ENCODE measurements at regions not wholly inside any gene's neighbourhood (a gene's known extent, or its start where the extent isn't known, plus 50 kb on each side); places are given as distances from the start of the nearest gene placed in this dataset.

DNA sequence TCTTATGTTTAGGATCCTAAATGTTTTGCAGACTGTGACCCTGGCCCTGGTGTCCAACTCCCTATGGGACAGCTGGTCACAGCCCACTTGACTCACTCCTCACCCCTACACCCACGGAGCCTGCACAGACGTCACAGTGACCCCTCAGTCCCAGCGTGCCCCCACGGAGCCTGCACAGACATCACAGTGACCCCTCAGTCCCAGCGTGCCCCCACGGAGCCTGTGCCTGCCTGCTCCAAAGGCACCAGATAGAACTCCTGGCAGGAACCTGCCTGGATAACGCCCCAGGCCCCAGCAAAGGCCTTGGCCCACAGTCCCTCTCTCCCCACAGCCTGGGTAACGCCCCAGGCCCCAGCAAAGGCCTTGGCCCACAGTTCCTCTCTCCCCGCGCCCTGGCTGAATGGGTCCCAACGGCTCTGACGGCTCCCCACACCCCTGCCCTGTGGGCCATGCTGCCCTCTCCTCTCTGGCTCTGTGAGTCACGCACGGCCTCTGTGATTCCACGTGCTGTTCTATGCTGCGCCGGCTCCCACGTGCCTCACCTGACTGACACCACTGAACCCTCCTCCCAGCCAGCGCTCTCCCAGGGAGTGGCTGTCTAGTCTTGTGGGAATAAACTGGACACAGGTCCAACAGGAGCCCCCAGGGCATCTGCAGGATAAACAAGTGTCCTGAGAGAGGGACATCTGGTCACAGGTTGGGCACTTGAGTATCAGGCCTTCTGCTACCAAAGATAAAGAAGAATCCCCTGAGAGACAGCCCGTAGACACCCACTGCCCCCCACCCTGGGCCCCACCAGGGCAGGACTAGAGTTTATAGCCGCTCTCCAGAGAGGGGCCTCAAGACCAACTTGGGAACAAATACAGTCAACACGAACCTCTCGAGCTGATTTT lies 250.3 kb downstream of the BRD1 start:
- TF ChIP-seq ARNTL (CRISPR knock-in tag; IDR thresholded peaks at IDR 0.05) (no peak), CREB1 (IDR thresholded peaks at IDR 0.05) (no peak), CREB1 (CRISPR knock-in tag; IDR thresholded peaks at IDR 0.05) (no peak), POLR2AphosphoS5 (IDR thresholded peaks at IDR 0.05; ENCODE audit: low read depth, low read length) (no peak), BRD4 (CRISPR knock-in tag; IDR thresholded peaks at IDR 0.05) (no peak), ATM (IDR thresholded peaks at IDR 0.05; ENCODE audit: borderline replicate concordance) (no peak), ZNF274 (CRISPR knock-in tag; IDR thresholded peaks at IDR 0.05) (no peak), MAFK (conservative IDR thresholded peaks at IDR 0.05 in 1 of 2, IDR thresholded peaks at IDR 0.05 in 1 of 2; ENCODE audit: low read length in 2 of 2) (no peak)
- TF ChIP-seq, protein P1, sequence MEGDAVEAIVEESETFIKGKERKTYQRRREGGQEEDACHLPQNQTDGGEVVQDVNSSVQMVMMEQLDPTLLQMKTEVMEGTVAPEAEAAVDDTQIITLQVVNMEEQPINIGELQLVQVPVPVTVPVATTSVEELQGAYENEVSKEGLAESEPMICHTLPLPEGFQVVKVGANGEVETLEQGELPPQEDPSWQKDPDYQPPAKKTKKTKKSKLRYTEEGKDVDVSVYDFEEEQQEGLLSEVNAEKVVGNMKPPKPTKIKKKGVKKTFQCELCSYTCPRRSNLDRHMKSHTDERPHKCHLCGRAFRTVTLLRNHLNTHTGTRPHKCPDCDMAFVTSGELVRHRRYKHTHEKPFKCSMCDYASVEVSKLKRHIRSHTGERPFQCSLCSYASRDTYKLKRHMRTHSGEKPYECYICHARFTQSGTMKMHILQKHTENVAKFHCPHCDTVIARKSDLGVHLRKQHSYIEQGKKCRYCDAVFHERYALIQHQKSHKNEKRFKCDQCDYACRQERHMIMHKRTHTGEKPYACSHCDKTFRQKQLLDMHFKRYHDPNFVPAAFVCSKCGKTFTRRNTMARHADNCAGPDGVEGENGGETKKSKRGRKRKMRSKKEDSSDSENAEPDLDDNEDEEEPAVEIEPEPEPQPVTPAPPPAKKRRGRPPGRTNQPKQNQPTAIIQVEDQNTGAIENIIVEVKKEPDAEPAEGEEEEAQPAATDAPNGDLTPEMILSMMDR (CRISPR knock-in tag; IDR thresholded peaks at IDR 0.05) = no peak

All from HepG2 (cell line).